GM13976 (cell line): ENCODE measurements at regions not wholly inside any gene's neighbourhood (a gene's known extent, or its start where the extent isn't known, plus 50 kb on each side); places are given as distances from the start of the nearest gene placed in this dataset.
"Not testable (repeated sequence)": the region's sequence is repeated elsewhere in the genome, so short reads cannot be mapped to it uniquely, and the experiment has no call there.

ENCODE experiments used
- DNase-seq: peaks from one replicate; pipeline ENCODE4 v3.0.0; 2012; ENCODE audit warnings: low spot score
- CTCF ChIP-seq: IDR thresholded peaks from 2 replicates; pipeline ENCODE4 v1.5.1; 2012; ENCODE audit warnings: borderline replicate concordance, mild to moderate bottlenecking; ENCODE audit not compliant: insufficient read depth; ENCODE audit errors: extremely low read depth, missing control alignments, control extremely low read depth
- in situ Hi-C: fragments of 300-500 bp; cut with MboI; formaldehyde crosslinking; loops from one replicate; pipeline ENCODE4 v1.12.0; 2022; ENCODE audit warnings: low sequenced_read_pairs, mixed read lengths, inconsistent platforms; ENCODE audit not compliant: unreplicated experiment

DNA sequence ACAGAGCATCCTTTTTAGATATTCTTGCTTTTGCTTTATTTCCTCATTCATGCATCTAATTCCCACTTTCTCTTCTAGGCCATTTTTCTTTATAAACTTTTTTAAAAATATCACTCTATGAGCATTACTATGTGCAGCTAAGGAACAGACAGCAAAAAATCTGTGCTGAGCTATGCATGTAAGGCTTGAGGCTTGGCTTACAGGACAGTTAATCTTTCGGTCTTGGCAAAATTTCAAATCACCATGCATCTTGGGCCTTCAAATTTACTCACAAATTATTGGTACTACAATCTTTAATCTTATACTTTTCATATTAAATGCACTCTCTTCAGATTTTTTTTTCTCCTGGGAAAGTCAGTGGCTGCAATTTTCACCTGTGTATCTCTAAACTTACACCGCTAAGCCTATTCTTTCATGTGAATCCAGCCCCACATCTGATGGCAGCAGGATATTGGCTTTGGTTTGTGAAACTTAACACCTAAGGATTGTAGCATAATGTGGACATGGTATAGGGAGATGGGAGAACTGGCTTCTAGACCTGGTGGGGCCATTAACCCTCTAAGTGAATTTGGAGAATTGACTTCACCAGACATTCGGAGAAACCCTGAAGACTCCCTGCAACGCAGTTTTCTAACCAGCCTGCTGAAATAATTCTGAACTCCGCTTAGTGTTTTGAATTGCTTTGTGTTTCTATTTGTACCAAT lies 278.3 kb downstream of the SPRY1 start:
- no peak for DNase-seq
- in situ Hi-C loops: loop anchor here (25.0 kb wide), 2 partner anchors 288 to 563 kb away; partner anchors contain the start of gene SPRY1
- TF ChIP-seq CTCF: no peak

- no peak for DNase-seq
- no peak for TF ChIP-seq CTCF
- in situ Hi-C loops: no loop called here
These were observed 279.0 kb downstream of the SPRY1 start for GRCh38 chr4:123675567-123675966.

- TF ChIP-seq CTCF: no peak
- in situ Hi-C loops: no loop called here
- DNase-seq: no peak
These were observed 279.7 kb downstream of the SPRY1 start for GRCh38 chr4:123676071-123676889.

DNA sequence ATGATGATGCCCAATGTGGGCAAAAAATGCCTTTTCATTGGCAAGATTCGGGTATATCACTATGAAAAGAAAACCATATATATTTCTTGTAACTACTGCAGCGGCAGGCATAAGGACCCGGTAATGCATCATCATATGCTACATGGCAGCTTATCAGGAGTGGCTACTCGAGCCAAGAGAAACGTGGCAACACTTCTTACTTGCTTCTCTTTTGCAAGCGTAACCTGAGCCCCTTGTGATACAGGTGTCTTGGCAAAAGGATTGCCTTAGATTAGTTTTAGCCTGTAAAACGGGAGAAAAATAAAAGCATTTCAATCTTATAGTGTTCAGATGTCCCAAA lies 280.3 kb downstream of the SPRY1 start:
- DNase-seq: no peak
- in situ Hi-C loops: no loop called here
- TF ChIP-seq CTCF: no peak

GRCh38 chr4:123682931-123683330 lies 286.3 kb downstream of the SPRY1 start:
- TF ChIP-seq CTCF: no peak
- in situ Hi-C loops: no loop called here

GRCh38 chr4:123684937-123685336 lies 288.3 kb downstream of the SPRY1 start:
- in situ Hi-C loops, DNase-seq: not testable (repeated sequence)

More at GRCh38 chr4:123682931-123683330, 286.3 kb downstream of the SPRY1 start:
- DNase-seq: no peak

- in situ Hi-C loops, DNase-seq: not testable (repeated sequence)
These were observed 298.9 kb downstream of the SPRY1 start for GRCh38 chr4:123695531-123695930.
